GM20431 (cell line): ENCODE measurements at regions not wholly inside any gene's neighbourhood (a gene's known extent, or its start where the extent isn't known, plus 50 kb on each side); places are given as distances from the start of the nearest gene placed in this dataset.
"Not testable (repeated sequence)": the region's sequence is repeated elsewhere in the genome, so short reads cannot be mapped to it uniquely, and the experiment has no call there.

ENCODE experiments used
- in situ Hi-C: fragments of 300-500 bp; cut with MseI, MboI; formaldehyde crosslinking; loops from one replicate; pipeline ENCODE4 v1.15.0; 2020; ENCODE audit warnings: low sequenced_read_pairs; ENCODE audit not compliant: unreplicated experiment

- in situ Hi-C loops = no loop called here
Measured at GRCh38 chr10:33041783-33042437, 83.9 kb upstream of the ITGB1 start.

DNA sequence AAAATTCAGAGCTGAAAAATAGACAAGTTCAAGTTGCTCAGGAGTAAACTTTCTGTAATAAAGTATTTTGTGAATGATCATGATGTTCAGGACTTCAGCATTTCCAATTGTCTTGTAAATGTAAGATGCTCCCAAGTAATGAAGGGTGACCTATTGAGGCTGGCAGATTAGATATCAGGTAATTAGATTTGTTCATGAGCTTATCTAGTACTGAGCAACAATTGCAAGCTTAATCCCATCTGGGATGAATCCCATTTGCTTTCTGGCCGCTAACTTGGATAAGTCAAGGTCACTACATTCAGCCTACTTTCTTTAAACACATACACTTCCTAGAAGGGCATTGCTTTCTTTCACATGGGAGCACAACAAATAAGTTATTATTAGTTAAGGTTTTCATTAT is 82.4 kb upstream of the ITGB1 start:
- in situ Hi-C loops = no loop called here

DNA sequence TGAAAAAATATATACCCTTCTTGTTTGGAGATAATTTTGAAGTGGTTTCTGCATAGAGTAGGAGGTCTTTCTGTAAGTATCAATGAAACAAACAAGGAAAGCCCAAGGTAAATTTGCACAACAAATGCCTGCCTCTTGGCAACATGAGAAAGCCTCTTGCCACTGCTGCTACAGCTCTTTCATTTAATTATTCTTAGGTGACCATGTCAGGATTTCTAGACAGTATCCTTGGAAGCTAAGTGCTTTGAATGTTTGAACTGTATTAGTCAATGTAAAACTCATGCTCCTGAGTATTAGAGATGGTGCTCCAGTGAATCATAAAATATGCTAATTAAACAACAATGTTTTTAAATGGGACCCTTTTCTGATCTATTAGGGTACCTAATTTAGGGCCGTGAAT is 81.2 kb upstream of the ITGB1 start:
- in situ Hi-C loops = no loop called here

DNA sequence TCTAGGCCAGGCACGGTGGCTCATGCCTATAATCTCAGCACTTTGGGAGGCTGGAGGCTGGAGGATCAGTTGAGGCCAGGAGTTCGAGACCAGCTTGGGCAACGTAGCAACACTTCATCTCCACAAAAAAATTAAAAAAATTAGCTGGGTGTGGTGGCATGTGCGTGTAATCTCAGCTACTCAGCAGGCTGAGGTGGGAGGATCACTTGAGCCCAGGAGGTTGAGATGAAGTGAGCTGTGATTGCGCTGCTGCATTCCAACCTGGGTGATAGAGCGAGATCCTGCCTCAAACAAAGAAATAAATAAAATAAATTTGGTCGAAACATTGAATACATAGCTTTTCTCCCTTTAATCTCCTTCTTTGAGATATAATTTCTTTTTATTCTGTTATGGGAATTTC is 80.6 kb upstream of the ITGB1 start:
- in situ Hi-C loops = no loop called here

- in situ Hi-C loops = no loop called here
Measured at GRCh38 chr10:33037726-33038125, 79.7 kb upstream of the ITGB1 start.

DNA sequence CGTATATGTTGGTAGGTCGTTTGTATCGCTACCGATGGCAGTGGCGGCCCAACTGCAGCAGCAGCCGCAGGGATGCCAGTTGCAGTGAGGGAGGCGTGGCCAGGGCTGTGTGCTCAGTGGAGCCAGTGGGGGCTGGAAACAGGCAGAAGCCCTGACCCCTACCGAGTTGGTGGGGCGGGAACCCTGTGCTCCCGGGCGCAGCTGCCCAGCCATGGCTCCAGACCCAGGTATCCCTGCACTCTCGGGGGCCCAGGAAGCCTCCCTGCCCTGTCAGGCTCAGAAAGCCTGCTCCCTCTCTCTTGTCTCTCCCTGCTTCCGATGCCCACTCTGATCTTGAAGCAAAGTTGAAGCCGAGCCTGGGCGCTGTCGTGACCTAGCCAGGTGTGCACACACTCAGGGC is 78.6 kb upstream of the ITGB1 start:
- in situ Hi-C loops = no loop called here

GRCh38 chr10:33035411-33035810 is 77.4 kb upstream of the ITGB1 start:
- in situ Hi-C loops = no loop called here

GRCh38 chr10:33034931-33035330 is 76.9 kb upstream of the ITGB1 start:
- in situ Hi-C loops = no loop called here

- in situ Hi-C loops = no loop called here
Measured at GRCh38 chr10:33032654-33033151, 74.7 kb upstream of the ITGB1 start.

DNA sequence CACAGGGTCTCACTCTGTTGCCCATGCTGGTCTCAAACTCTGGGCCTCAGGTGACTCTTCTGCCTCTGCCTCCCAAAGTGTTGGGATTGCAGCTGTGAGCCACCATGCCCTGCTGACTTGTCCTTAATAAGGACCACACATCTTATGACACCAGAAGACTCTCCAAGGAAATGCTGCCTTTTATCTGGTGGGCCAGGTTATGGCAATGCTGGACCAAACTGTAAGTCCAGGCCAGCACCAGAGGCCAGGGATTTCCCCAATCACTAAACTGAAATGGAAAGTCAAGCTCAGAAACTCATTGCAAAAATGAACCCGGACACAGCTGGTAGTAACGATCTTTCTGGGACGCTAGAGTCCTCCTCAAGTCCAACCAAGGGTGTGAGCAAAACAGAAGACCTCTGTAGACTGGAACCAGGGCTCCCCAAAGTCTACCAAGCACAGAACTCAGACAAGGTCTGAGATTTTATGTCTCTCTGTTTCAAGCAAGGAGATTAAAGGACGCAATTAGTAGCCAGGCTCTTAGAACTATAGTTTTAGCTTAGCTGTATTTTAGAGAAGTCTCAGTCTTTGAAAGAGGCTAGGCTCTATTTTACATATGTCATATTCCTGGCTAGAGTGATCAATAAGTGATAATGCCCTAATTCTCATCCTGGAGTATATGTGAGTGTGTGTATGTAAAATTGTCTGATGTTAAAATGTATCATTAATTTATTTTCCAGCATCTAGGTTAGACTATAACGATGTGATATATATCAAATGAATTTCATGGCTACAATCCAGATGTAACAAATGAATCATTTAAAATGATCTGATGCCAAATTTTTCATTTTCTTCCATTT is 74.0 kb upstream of the ITGB1 start:
- in situ Hi-C loops = no loop called here

- in situ Hi-C loops = no loop called here
Measured at GRCh38 chr10:33031171-33031570, 73.1 kb upstream of the ITGB1 start.

DNA sequence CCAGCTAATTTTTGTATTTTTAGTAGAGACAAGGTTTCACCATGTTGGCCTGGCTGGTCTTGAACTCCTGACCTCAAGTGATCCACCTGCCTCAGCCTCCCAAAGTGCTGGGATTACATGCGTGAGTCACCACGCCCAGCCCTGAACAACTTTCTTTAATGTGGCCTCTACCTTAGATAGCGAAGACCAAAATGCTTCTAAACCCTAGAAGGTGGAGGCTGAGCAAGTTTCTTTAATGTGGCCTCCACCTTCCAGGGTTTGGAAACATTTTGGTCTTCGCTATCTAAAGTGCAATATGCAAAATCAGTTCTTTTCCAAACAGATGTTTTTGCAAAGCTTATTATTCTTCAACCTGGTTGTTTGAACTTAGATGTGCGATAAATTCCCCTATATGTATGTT is 70.5 kb upstream of the ITGB1 start:
- in situ Hi-C loops = not testable (repeated sequence)

DNA sequence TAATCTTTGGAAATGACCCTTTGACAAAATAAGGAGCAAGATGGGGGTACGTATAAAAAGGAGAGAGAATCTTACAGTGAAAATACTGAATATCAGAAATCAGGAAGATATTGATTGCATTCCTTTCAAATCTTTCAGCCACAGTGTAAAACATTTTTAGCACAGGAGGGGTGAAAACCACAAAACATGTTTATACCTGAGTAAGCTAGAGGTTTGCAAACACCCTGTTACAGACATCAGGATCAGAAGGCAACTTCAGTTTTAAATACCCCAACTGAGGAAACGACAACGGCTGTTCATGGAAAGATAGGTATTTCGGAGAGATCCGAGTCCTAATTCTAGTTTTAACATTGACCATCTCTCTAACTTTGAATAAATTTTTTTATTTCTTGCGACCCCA is 69.1 kb upstream of the ITGB1 start:
- in situ Hi-C loops = no loop called here

- in situ Hi-C loops = no loop called here
Measured at GRCh38 chr10:33026422-33026821, 68.4 kb upstream of the ITGB1 start.

DNA sequence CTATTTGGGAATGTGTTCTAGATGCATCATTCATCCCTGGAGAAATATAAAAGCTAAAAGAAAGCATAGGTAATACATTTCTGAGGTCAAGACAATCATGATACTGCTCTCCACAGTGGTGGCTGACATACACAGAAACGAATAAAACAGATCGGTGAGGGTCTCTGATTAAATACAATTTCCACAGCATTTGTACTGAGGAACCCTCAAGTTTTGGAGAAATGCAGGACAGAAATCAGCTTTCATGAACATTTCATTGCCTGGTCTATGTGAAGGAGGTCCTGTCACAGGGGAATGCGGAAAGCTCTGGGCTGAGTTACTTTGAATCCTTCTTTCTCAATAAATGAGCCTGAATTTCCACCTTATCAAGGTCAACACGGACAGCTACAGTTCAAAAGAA is 67.9 kb upstream of the ITGB1 start:
- in situ Hi-C loops = no loop called here

DNA sequence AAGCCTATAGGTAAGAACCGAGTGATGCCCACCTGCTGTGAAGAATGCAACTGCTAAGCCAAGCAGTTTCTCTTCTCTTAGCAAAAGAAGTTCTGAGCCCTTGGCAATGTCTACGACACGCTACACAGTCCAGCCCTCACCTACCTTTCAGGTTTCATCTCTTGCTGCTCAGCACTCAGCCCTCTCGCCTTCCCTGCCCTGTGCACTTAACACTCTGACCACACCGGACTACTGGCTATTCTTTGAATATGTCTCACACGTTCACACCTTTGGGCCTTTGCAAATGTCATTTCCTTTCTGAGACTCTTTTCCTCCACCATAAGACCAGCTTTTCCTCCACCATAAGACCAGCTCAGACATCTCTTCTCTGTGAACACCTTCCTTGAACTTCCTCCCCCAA is 67.0 kb upstream of the ITGB1 start:
- in situ Hi-C loops = no loop called here

GRCh38 chr10:33022691-33023090 is 64.7 kb upstream of the ITGB1 start:
- in situ Hi-C loops = loop anchor here (25.0 kb wide), 1 partner anchor 235 kb away; no protein-coding TSS in a partner anchor

- in situ Hi-C loops = loop anchor here (25.0 kb wide), 1 partner anchor 235 kb away; no protein-coding TSS in a partner anchor
Measured at GRCh38 chr10:33022090-33022489, 64.1 kb upstream of the ITGB1 start.

- in situ Hi-C loops = loop anchor here (25.0 kb wide), 1 partner anchor 230 kb away; no protein-coding TSS in a partner anchor
Measured at GRCh38 chr10:33016988-33017387, 59.0 kb upstream of the ITGB1 start.

DNA sequence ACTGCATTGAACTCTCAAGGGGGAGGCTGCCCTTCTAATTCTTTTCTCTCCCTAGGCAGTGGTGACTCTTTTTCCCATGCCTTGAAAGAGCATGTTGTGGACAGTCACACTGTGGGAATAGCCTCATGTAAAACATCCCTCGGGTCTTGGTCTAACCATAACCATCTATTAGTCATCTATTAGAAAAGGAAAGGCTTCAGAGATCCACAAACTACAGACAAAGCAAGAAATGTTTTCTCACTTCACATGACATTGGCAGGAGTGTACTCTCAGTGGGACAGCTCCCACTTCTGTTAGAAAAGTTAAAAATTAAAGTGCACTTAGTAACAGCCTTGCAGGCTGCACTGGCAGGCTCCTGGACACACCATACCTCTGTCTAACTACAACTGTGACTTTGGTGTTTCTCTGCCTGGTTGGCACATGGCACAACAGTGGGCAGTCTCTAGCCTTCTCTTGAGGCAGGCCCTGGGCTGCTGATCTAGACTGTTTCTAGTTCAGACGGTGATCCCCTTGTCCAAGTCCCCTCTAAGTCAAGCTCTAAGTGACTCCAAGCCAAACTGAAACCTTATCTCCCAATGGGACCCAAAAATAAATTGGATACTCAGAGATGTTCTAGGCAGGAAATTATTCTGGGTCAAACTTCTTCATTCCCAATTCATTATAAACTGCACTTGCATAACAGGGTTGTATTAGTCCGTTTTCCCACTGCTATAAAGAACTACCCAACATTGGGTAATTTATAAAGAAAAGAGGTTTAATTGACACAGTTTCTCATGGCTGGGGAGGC is 57.9 kb upstream of the ITGB1 start:
- in situ Hi-C loops = loop anchor here (25.0 kb wide), 1 partner anchor 229 kb away; no protein-coding TSS in a partner anchor
